KBM-7 (cell line): ENCODE measurements at regions not wholly inside any gene's neighbourhood (a gene's known extent, or its start where the extent isn't known, plus 50 kb on each side); places are given as distances from the start of the nearest gene placed in this dataset.

Source experiments
- DNase-seq: peaks from one replicate; pipeline ENCODE4 v3.0.0-alpha.2; 2015
- in situ Hi-C: fragments of 300-500 bp; cut with MboI; formaldehyde crosslinking; loops from 2 replicates; pipeline ENCODE4 v1.14.3; 2020; ENCODE audit warnings: low sequenced_read_pairs, low pct_unique_long_range_greater_than_20kb, mixed read lengths

DNA sequence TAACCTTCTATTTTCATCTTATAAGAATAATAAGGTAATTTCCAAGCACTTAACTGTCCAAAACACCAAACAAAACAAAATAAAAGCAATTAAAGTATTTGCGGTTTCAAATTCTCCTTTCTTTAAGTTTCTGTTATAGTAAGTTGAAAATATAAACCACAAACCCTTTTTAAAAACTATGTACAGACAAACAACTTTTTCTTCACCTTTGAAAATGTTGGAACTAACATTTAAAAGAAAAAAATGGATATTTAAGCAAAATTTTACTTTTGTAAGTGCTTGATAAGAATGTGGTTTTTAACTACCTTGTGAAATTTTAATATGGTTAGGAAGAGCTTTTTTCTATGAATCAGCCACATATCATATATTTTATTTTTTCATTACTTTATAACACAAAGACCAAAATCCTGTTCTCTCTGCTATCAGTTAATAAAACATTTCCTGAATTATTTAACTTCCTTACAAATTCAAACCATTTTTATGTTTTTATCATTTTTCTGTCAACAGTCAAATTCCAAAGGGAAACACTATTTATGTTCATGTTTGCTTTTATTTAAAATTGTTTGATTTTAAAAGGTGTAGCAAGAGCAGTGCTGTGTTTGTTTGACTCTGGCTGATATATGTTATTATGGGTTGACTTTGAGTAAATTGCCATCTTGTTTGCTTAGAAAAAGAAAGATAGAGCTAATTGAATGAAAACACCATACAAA is 554.1 kb upstream of the KLHL1 start:
- in situ Hi-C loops, result no loop called here
- DNase-seq, result no peak

DNA sequence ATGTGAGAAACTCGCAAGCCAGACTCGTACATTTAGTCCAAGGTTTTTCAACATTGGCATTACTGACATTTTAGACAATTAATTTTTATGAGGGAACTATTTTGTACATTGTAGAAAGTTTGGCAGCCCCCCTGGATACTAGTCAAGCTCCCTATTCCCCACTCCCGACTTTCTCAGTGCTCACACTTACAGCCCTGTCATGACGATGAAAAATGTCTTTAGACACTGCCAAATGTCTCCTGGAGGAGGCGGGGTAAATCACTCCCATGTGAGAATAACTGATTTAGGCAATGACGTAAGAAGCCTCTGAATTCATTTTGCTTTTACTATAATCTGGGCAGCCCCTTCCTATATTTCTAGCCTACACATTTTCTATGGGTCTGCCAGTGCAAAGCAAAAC is 535.8 kb upstream of the KLHL1 start:
- DNase-seq, result no peak
- in situ Hi-C loops, result no loop called here

DNA sequence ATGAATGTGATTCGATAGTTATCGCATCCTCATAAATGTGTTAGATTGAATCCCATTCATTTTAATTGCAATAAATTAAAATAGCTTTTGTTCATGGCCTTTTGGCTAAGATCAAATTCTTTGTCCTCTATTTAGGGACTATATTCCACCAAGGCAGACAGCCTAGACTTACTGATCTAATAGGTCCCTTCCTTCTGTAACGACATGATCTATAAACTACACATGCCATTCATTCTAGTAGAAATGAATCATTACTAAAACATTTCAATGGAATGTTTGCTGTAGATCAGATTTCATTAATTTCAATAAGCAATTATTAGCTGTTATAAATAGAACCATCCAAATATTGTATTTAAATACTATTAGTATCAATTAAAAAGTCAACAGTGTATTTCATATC is 526.6 kb upstream of the KLHL1 start:
- in situ Hi-C loops, result no loop called here
- DNase-seq, result no peak

DNA sequence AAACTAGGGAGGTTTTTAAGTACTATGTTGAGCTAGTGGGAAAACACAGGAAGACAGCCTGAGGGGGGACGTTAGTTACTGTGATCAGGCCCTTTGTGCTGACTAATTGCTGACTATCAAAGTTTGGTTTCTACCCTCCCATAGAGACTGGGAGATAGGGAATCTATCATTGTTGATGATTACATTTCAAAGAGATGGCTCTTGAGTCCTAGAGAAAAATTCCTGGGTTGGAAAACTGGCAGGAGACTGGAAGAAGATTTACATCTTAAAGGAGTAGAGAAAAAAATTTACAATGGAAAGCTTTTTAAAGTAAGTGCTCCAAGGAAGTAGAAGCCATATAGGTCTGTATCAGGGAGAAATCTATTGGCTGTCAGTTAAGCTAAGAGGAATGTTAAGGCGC is 522.0 kb upstream of the KLHL1 start:
- in situ Hi-C loops, result no loop called here
- no peak for DNase-seq

DNA sequence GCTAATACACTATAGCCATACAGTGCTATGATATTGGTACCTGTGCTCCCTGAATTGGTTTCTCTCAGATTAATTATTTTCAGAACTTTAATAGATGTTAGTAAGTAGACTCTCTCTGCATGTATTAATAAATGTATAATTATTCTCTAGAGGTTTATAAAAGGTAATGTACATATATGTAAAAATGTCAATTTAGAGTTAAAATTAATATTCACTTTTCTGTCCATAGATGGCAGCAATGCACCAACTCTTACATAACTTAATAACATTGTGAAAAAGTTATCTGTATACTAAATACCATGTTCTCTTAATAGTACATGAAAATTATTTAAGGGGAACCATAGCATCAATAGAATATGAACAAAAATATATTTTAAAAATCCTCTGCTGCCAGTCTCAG is 515.0 kb upstream of the KLHL1 start:
- DNase-seq, result peak; percentile 11
- in situ Hi-C loops, result no loop called here

DNA sequence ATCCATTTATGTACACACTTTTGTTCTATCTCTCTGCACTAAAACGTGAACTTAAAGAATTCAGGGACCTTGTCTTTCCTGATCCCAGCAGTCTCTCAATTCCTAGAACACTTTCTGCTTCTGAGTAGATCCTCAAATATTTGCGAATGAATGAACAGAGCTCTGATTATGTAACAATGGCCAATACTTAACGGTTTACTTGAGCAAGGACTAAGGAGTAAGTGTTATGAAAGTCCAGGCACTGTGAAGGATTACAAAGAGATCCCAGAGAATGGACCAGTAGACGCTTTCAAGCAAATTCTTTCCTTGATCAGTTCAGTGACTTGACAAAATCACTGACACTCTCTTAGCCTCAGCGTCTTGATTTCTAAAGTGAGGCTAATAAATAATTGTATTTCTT is 514.5 kb upstream of the KLHL1 start:
- no peak for DNase-seq
- in situ Hi-C loops, result no loop called here

DNA sequence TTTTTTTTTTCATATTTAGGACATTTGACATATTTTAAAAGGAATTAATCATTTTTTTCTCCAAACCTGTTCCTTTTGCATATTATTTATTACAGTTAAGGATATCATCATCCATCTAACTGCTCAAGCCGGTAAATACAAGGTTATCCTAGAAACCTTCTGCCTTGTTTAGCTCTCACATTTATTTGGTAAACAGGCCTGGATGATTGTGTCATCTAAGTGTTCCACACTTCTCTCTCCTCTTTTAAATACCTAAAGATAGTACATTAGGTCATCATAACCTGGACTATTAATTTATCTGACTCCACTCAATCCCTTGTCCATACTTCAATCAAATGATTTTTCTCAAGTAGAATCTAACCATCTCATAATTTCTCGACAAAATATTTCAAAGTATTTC is 511.7 kb upstream of the KLHL1 start:
- DNase-seq, result no peak
- in situ Hi-C loops, result no loop called here

DNA sequence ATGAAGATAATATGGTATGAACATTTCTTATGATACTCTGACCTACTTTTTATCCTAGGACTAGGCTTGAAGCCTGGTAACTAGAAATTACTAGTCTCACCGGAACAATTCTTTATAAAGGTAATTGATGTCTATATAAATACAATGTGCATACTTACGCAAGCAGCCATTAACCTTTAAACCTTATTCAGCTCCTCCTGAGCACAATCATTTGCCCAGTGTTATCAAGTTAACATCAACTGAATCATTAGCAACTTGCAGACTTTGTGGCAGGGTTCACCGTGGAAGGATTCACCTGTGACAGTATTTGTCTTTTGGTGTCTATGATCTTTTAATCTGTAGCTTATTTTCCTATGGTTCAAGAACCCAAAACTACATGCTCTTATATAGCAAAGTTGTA is 508.6 kb upstream of the KLHL1 start:
- in situ Hi-C loops, result no loop called here

DNA sequence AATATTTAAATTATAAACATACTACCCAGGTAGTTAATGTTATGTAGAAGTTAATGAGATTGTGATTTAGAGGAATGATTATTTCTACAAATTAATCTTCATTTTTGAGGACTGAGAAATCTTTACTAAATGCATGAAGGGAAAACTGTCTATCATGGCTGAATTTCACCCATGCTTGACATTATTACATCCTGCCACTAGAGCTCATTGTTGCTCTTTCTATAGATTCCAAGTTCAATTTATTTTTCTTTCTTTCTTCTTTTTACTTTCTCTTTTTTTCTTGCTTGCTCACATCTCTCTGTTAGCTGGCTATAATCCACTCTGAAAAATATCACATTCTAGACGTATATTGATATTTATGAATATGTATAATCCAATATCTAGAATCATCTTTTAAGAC is 505.0 kb upstream of the KLHL1 start:
- DNase-seq, result no peak
- in situ Hi-C loops, result no loop called here

More for the DNA sequence above, 508.6 kb upstream of the KLHL1 start:
- no peak for DNase-seq

DNA sequence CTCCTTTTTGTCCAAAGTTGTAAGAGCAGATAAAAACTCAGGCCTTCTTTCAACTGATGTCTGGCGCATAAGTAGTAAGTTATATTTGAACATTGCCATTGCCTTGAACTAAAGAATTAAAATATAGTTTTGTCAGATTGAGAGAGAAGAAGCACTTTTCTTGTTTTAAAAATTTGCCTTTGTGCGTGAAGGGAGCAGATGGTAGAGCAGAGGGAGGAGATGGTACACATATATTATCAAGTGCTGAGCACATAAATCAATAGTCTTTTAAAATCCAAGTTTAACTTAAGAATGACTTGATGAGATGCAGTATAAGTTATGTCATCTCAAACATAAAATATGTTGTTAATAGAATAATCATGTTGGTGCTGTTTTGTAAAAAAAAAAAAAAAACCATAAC is 504.6 kb upstream of the KLHL1 start:
- in situ Hi-C loops, result no loop called here
- no peak for DNase-seq

DNA sequence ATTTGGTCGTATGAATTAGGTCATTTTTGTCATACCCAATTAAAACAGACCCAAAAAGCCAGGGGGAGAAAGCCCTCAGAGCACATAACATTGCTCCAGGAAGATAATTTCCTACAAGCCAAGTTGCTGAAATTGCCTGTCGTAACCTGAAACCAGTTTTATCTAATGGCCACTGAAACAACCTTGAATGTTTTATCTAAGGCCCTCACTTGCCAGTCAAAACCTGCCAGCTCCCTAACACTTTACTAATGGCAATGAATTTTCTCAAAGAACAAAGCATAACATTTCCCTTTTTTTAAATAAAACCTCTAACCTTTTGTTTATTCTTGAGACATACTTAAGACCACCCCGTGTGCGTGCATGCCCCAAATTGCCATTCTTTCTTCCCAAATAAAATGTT is 496.2 kb upstream of the KLHL1 start:
- in situ Hi-C loops, result no loop called here
- DNase-seq, result no peak

DNA sequence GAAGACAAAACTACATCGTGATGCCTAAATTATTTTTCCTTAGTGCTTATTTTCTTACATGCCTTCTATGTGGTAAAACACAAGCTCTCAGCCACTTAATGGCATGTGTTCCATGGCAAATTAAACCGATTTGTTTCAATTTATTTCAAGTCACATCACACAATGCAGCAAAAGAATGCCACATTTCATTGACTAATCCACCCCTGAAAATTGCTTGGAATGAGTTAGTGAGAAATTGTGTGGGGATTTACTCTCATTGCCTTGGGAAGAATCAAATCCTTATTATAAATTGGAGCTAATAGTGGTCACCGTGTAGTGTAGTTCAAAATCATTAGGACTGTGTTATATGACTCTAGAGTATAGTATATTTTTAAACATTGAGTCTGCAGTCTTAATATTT is 485.5 kb upstream of the KLHL1 start:
- no peak for DNase-seq
- in situ Hi-C loops, result no loop called here

DNA sequence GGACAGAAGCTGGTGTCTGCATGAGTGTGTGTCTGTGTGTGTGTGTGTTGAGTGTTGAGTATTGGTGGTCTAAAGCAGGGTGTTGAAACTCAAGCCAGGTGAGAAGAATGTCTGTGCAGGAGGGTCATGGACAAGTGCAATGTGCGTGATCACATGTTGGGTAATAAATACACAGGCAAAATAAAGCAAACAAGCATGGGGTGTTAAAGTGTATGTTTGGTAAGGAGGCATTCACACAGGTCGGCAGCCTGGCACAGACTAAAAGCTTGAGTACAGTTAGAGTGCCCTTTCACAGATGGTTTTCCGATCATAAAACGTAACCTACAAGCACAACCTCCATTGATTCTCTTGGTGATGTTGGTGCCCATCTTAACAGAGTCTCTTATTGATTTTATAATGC is 476.9 kb upstream of the KLHL1 start:
- no peak for DNase-seq

DNA sequence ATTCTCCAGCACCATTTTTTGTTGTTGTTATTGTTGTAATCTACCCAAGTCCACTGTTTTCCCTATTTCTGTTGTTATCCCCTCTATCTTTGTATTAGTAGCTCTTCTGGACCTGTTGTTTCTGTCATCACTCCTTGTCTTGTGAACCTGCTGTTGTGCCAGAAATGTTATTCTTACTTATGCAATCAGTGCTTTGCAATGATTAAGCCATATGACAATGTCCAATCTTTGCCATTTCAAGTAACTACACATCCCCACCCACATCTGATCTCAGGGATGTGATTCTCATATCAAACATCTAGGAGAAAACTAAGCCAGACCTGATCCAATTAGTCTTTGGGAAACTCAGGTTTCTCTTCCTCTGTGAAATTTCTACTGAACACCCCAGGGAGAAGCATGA is 472.6 kb upstream of the KLHL1 start:
- in situ Hi-C loops, result no loop called here
- DNase-seq, result no peak

More for the DNA sequence above, 476.9 kb upstream of the KLHL1 start:
- in situ Hi-C loops, result no loop called here

DNA sequence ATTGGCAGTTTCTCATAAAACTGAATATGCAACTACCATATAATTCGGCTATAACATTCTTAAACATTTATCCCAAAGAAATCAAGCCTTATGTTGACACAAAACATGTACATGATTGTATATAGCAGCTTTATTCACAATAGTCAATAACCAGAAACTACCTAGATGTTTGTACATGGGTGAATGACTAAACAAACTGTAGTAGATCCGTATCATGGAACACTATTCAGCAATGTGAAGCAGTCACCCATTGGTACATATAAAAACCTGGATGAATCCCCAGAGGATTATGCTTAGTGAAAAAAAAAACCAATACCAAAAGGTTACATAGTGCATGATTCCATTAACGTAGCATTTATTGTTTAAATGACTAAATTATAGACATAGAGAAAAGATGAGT is 471.7 kb upstream of the KLHL1 start:
- no peak for DNase-seq
- in situ Hi-C loops, result no loop called here

DNA sequence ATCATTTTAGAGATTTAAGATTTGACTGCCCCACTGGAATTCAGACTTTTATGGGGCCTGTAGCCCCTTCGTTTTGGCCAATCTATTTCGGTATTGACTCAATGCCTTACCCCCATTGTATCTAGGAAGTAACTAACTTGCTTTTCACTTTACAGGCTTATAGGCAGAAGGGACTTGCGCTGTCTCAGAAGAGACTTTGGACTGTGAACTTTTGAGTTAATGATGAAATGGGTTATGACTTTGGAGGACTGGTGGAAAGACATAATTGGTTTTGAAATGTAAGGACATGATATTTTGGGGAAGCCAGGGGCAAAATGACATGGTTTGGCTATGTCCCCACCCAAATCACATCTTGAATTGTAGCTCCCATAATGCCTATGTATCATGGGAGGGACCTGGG is 463.0 kb upstream of the KLHL1 start:
- DNase-seq, result no peak
- in situ Hi-C loops, result loop anchor here (25.0 kb wide), 1 partner anchor 1034 kb away; no protein-coding TSS in a partner anchor

DNA sequence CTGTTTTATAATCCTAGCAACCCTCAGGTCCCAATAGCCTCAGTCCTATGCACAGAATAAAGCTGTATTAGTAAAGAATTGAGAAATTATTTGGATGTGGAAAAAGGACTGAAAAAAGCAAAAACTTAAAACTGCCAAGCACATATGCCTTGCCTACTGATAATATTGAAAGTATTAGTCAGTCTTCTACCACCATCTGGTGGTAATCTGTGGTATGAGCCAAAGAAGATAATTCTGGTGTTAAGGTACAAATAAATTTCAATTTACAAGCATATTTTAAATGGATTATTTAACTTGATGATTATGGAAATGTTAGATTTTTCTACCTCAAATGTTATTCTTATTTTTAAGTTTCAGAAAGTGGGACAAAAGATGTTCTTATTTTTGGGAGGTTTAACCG is 460.3 kb upstream of the KLHL1 start:
- in situ Hi-C loops, result loop anchor here (25.0 kb wide), 1 partner anchor 1031 kb away; no protein-coding TSS in a partner anchor
- DNase-seq, result peak; percentile 38

DNA sequence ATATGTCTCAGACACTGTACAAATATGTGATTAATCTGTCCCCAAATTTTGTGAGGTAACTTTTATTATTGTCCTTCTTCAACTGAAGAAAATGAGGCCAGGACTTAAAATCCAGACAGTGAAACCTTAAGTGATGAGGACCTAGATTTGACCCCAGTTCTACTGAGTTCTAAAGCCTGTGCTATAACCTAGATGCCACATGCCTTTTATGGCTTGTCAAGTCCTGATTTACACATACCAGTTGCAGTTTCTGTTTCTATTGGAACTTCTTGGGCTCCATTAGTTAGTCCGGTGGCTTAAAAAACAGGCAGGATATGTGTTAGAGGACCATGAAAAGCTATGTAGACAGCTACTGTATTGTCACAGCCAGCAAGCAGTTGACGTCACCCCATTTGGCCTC is 436.5 kb upstream of the KLHL1 start:
- in situ Hi-C loops, result no loop called here
- DNase-seq, result no peak

DNA sequence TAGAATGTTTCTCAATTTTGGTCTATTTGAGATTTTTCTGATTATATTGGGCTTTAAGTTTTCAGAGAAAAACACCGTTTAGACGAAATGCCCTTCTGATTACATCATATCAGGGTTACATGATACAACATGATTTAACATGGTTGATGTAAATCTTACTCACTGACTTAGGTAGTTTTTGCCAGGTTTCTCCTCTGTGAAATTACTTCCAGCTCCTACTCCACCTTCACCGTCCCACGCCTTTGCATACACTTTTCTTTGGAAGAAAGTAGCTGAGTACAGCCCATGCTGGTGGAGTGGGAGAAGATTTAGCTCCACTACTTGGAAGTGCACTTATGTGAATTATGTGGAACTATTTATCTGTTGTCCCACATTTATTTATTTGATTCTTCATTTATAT is 433.2 kb upstream of the KLHL1 start:
- no peak for DNase-seq
- in situ Hi-C loops, result no loop called here

DNA sequence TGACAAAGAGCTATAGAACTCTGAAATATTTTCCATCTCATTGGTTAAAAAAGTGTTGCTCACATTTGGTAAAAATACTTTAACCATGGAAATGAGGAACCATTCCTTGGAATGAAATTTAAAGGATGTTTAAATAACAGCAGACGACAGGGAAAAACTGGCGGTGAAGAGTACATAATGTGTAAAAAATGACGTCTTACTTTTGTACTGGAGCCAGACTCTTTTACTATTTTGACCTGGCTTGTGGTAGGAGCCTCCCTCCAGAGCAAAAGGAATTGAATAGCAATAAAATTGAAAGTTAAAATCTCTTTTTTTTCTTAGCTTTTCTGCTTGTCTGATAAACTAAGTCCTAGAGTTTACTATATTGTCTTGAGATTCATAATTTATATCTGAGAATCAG is 426.2 kb upstream of the KLHL1 start:
- DNase-seq, result no peak
- in situ Hi-C loops, result no loop called here

DNA sequence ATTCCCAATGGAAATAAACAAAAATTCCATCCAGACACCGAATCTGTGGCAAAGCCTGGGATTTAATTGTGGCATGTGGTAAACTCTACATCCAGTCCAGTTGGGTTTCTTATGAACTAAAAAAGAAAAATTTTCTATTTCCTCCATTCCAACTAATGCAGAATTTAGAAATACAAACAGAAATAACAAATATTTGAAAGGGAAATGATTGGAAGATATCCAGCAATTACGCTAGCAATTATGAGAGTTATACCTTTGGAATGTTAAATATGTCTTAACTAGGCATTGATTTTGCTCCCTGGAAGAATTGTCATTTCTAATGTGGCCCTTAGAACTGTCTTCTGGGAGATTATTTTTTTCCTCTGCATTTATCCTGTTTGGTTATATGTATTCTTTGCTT is 421.4 kb upstream of the KLHL1 start:
- no peak for DNase-seq
- in situ Hi-C loops, result no loop called here

DNA sequence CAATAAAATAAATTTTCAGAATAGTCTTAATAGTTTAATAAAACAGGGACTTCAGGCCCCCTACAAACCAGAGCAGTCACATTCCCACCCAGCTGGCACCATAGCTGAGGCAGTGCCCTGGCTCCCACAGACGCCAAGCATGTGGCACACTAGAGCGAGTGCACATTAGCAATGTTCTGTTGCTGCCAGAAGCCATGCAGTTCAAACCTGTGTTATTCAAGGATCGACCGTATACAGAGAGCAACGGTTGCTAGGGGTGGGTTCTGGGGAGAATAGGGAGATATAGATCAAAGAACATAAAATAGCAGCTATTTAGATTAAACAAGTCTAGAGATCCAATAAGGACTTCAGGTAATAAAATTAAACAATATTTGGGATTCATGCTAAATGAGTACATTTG is 419.3 kb upstream of the KLHL1 start:
- in situ Hi-C loops, result no loop called here
- no peak for DNase-seq
